Endothelial cell of umbilical vein (primary cell): ENCODE measurements at regions not wholly inside any gene's neighbourhood (a gene's known extent, or its start where the extent isn't known, plus 50 kb on each side); places are given as distances from the start of the nearest gene placed in this dataset.

Experiments used
- BruUV-seq: library from RNA; stranded (reverse); fragments of 400-500 nt; replicated peaks from 2 replicates; lab custom pipeline; 2021; lab: Mats Ljungman, UMichigan
- CTCF ChIA-PET: fragments of 300-600, 350-600 bp; sonication (Branson Sonifier 250); formaldehyde crosslinking; loops from one replicate; lab custom pipeline; 2021; ENCODE audit warnings: antibody characterized with exemption, inconsistent platforms; lab: Charles Lee
- POLR2A ChIA-PET: fragments of 300-600, 350-600 bp; sonication (Branson Sonifier 250); formaldehyde crosslinking; loops from one replicate; lab custom pipeline; 2021; ENCODE audit warnings: antibody characterized with exemption, inconsistent platforms; lab: Charles Lee
- DNase-seq: peaks from one replicate; pipeline ENCODE4 v3.0.0-alpha.2; 2011; ENCODE audit warnings: low read depth, low spot score
- FAIRE-seq: peaks from 2 replicates; lab custom pipeline; 2011; peaks lifted over from hg19 to GRCh38; lab: Jason Lieb, UNC
- H2AFZ ChIP-seq: 2 replicates; pipeline ENCODE4 v1.6.0; 2012; ENCODE audit warnings: low read depth, low read length, control low read depth, inconsistent platforms
- H3K27ac ChIP-seq: 2 replicates; pipeline ENCODE4 v1.5.1; 2011; ENCODE audit warnings: low read depth, mild to moderate bottlenecking, control low read depth, low read length, moderate library complexity; ENCODE audit not compliant: insufficient read depth
- H3K27me3 ChIP-seq, 2 experiments: 2 replicates each; pipeline versions ENCODE4 v1.6.0 to v1.6.1; 2011; ENCODE audit warnings: low read length in 2 of 2, mixed read lengths in 1 of 2; ENCODE audit not compliant: control insufficient read depth in 2 of 2, insufficient read depth in 2 of 2
- H3K36me3 ChIP-seq, 2 experiments: 2 replicates in 1 of 2; 3 replicates in 1 of 2; pipeline ENCODE4 v1.5.1; 2011; ENCODE audit warnings: low read length in 2 of 2, mild to moderate bottlenecking in 1 of 2, moderate library complexity in 1 of 2; ENCODE audit not compliant: control insufficient read depth in 2 of 2, insufficient read depth in 2 of 2; ENCODE audit errors: extremely low read depth in 1 of 2
- H3K4me1 ChIP-seq: 3 replicates; pipeline ENCODE4 v1.5.1; 2011; ENCODE audit warnings: mild to moderate bottlenecking, low read length; ENCODE audit not compliant: control insufficient read depth, insufficient read depth; ENCODE audit errors: extremely low read depth
- H3K4me2 ChIP-seq: 2 replicates; pipeline ENCODE4 v1.6.1; 2011; ENCODE audit warnings: low read length, control low read depth, mixed read lengths; ENCODE audit not compliant: insufficient read depth
- H3K4me3 ChIP-seq, 3 experiments: fragments of 200-600 bp in 1 of 3; sonication (generic), shearing (Covaris generic) in 1 of 3; replicated peaks in 1 of 3; 2 replicates each; pipeline ENCODE4 v1.5.1; 2011 to 2016; ENCODE audit warnings: control low read depth in 3 of 3, low read length in 3 of 3, mild to moderate bottlenecking in 2 of 3, inconsistent platforms in 1 of 3, low read depth in 1 of 3, moderate library complexity in 1 of 3; ENCODE audit not compliant: insufficient read depth in 1 of 3
- H3K79me2 ChIP-seq: 2 replicates; pipeline ENCODE4 v1.6.0; 2012; ENCODE audit warnings: low read length, inconsistent platforms; ENCODE audit not compliant: control insufficient read depth, insufficient read depth
- H3K9ac ChIP-seq: replicated peaks from 2 replicates; pipeline ENCODE3; 2011; ENCODE audit warnings: low read length, control low read depth; ENCODE audit not compliant: insufficient read depth; ENCODE audit errors: extremely low read depth
- H3K9me1 ChIP-seq: replicated peaks from 3 replicates; pipeline ENCODE4 v1.6.0; 2011; ENCODE audit warnings: mild to moderate bottlenecking, low read length; ENCODE audit not compliant: control insufficient read depth, insufficient read depth; ENCODE audit errors: extremely low read depth
- H3K9me3 ChIP-seq: replicated peaks from 2 replicates; pipeline ENCODE4 v1.5.1; 2012; ENCODE audit warnings: low read length, inconsistent platforms; ENCODE audit not compliant: control insufficient read depth, insufficient read depth
- H4K20me1 ChIP-seq: replicated peaks from 2 replicates; pipeline ENCODE3; 2011; ENCODE audit warnings: mild to moderate bottlenecking, low read length; ENCODE audit not compliant: control insufficient read depth, insufficient read depth; ENCODE audit errors: extremely low read depth
- EZH2 ChIP-seq: IDR thresholded peaks from 2 replicates; pipeline ENCODE4 v1.6.1; 2012; ENCODE audit warnings: borderline replicate concordance, low read depth, mild to moderate bottlenecking, moderate library complexity, low read length, inconsistent platforms; ENCODE audit not compliant: severe bottlenecking
- GATA2 ChIP-seq: IDR thresholded peaks from 2 replicates; pipeline ENCODE4 v1.7.0; 2011; ENCODE audit warnings: low read depth, mild to moderate bottlenecking, moderate library complexity, mixed read lengths, low read length; ENCODE audit not compliant: insufficient read length, insufficient read depth
- JUN ChIP-seq: IDR thresholded peaks from 2 replicates; pipeline ENCODE4 v1.6.1; 2011; ENCODE audit warnings: borderline replicate concordance, low read depth; ENCODE audit not compliant: insufficient read length, insufficient read depth
- MYC ChIP-seq: IDR thresholded peaks from one replicate; pipeline ENCODE4 v1.6.1; 2011; ENCODE audit warnings: mild to moderate bottlenecking, low read depth, low read length
- dilution Hi-C: fragments of 300-500 bp; cut with MboI; formaldehyde crosslinking; loops from one replicate; pipeline ENCODE4 v1.15.0; 2019; ENCODE audit warnings: low sequenced_read_pairs; ENCODE audit not compliant: extremely low pct_ligation_motif_present
- intact Hi-C: fragments of 100-400 bp; cut with micrococcal nuclease; formaldehyde crosslinking; loops from one replicate; pipeline ENCODE4 v1.10.0; 2022
- TF ChIP-seq, protein P1 (sequence below), 2 donors: IDR thresholded peaks; 1 replicate in 1 of 2; 2 replicates in 1 of 2; pipeline ENCODE4 v1.5.1; 2011; ENCODE audit warnings: low read length in 2 of 2, mild to moderate bottlenecking in 2 of 2, moderate library complexity in 2 of 2, control low read depth in 1 of 2, inconsistent platforms in 1 of 2, low read depth in 1 of 2; ENCODE audit not compliant: insufficient read depth in 1 of 2; ENCODE audit errors: extremely low read depth in 1 of 2

DNA sequence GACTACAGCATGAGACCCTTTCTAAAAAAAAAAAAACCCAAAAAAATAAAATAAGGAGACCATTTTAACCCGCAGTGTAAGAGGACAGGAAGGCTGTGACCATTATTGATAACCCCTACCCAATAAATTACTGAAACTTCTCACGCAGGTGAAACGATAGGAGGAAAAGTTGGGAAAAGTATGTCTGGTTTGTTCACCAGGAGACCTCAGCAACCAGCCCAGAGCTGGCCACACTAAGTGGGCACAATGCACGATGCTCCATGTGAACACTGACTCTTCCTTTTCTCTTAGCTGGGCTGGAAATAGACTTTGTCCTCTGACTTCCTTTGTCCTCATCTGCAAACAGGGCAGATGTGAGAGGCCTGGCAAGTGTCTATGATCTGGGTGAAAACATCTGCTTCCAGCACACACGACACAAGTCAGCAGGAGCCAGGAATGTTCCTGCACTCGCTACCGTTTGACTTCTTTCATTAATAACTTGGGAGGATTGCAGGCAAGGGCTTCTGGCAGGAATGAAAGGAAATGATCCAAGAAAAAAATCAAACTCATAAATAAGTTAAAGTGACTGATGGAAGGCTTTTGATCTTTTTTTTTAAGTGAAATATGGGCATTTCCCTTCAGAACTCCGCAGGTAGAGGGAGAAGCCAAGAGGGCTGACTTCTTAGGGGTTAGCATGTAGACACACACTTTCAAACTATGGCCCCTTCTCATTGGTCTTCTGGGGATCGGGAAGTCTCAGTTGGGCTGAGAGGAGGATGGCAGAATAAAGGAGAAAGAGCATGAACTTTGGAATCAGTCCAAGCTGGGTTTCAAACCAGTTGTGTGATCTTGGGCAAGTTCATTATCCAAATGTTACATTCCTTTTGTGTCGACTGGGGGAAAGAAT is 137.4 kb upstream of the MYCN start:
- intact Hi-C loops: no loop called here
- DNase-seq: no peak
- Histone ChIP-seq H3K36me3 (no peaks in the 10 kb centered on the region), H3K9me1 (no peaks in the 10 kb centered on the region), H3K9me3 (no peaks in the 10 kb centered on the region), H3K4me2 (no peak overlapping the region), H3K27me3 (no peaks in the 10 kb centered on the region), H3K79me2 (no peaks in the 10 kb centered on the region), H3K27ac (no peak overlapping the region), H3K4me3 (no peak overlapping the region), H3K9ac (no peak overlapping the region), H4K20me1 (no peaks in the 10 kb centered on the region), H2AFZ (no peak overlapping the region), H3K4me1 (no peaks in the 10 kb centered on the region)
- BruUV-seq: no TSS peak
- FAIRE-seq: no peak
- TF ChIP-seq MYC: no peak
- no peak for TF ChIP-seq EZH2
- TF ChIP-seq GATA2: no peak
- no peak for TF ChIP-seq JUN
- TF ChIP-seq, protein P1, sequence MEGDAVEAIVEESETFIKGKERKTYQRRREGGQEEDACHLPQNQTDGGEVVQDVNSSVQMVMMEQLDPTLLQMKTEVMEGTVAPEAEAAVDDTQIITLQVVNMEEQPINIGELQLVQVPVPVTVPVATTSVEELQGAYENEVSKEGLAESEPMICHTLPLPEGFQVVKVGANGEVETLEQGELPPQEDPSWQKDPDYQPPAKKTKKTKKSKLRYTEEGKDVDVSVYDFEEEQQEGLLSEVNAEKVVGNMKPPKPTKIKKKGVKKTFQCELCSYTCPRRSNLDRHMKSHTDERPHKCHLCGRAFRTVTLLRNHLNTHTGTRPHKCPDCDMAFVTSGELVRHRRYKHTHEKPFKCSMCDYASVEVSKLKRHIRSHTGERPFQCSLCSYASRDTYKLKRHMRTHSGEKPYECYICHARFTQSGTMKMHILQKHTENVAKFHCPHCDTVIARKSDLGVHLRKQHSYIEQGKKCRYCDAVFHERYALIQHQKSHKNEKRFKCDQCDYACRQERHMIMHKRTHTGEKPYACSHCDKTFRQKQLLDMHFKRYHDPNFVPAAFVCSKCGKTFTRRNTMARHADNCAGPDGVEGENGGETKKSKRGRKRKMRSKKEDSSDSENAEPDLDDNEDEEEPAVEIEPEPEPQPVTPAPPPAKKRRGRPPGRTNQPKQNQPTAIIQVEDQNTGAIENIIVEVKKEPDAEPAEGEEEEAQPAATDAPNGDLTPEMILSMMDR (IDR thresholded peaks at IDR 0.05; ENCODE audit: extremely low read depth in 1 of 2, insufficient read depth in 1 of 2, low read depth in 1 of 2, low read length in 2 of 2): no peak
- ChIA-PET POLR2A (no interaction called here), CTCF (no interaction called here)
- dilution Hi-C loops: no loop called here
